ENCODE measurements at regions not wholly inside any gene's neighbourhood (a gene's known extent, or its start where the extent isn't known, plus 50 kb on each side); places are given as distances from the start of the nearest gene placed in this dataset.

GRCh38 chr16:35296962-35297653 is 1837.7 kb downstream of the TP53TG3F start:
- Histone ChIP-seq H3K27me3 (ENCODE audit: control insufficient read depth in 2 of 2, insufficient read depth in 1 of 2, low read length in 1 of 2) (no peaks in the 10 kb centered on the region), H3K9me3 (ENCODE audit: control insufficient read depth in 2 of 2, insufficient read depth in 1 of 2, low read length in 1 of 2) (peaks cover 0 to 5% of the 10 kb centered on the region in 2 donors), H3K36me3 (ENCODE audit: control insufficient read depth in 2 of 2, insufficient read depth in 2 of 2, low read length in 1 of 2) (no peaks in the 10 kb centered on the region), H3K4me1 (ENCODE audit: control insufficient read depth in 2 of 2, insufficient read depth in 2 of 2, low read length in 2 of 2) (no peaks in the 10 kb centered on the region), H3K27ac (ENCODE audit: low read depth in 1 of 2, low read length in 1 of 2) (no peak overlapping the region), H3K4me3 (ENCODE audit: low read length in 2 of 2) (no peak overlapping the region)
- WGBS: 83% methylated on average over 2 of the region's 2 CpGs
- DNase-seq (ENCODE audit: low read depth in 6 of 9, low spot score in 9 of 9): no peak

GRCh38 chr16:35298460-35299243 is 1839.2 kb downstream of the TP53TG3F start:
- no peaks in the 10 kb centered on the region for H3K27me3 ChIP-seq (ENCODE audit: control insufficient read depth in 2 of 2, insufficient read depth in 1 of 2, low read length in 1 of 2)
- H3K4me1 ChIP-seq (ENCODE audit: control insufficient read depth in 2 of 2, insufficient read depth in 2 of 2, low read length in 2 of 2): no peaks in the 10 kb centered on the region
- no peak overlapping the region for H3K27ac ChIP-seq (ENCODE audit: low read depth in 1 of 2, low read length in 1 of 2)
- WGBS: 79% methylated on average over 2 of the region's 2 CpGs
- no peak for DNase-seq (ENCODE audit: low read depth in 6 of 9, low spot score in 9 of 9)
- H3K9me3 ChIP-seq (ENCODE audit: control insufficient read depth in 2 of 2, insufficient read depth in 1 of 2, low read length in 1 of 2): peaks cover 2 to 5% of the 10 kb centered on the region in 2 donors
- H3K4me3 ChIP-seq (ENCODE audit: low read length in 2 of 2): no peak overlapping the region
- H3K36me3 ChIP-seq (ENCODE audit: control insufficient read depth in 2 of 2, insufficient read depth in 2 of 2, low read length in 1 of 2): no peaks in the 10 kb centered on the region

GRCh38 chr16:35302859-35303258 is 1843.4 kb downstream of the TP53TG3F start:
- no peaks in the 10 kb centered on the region for H3K36me3 ChIP-seq (ENCODE audit: control insufficient read depth in 2 of 2, insufficient read depth in 2 of 2, low read length in 1 of 2)
- DNase-seq (ENCODE audit: low read depth in 6 of 9, low spot score in 9 of 9): no peak

GRCh38 chr16:35305476-35305875 is 1846.1 kb downstream of the TP53TG3F start:
- 77% methylated on average over 1 of the region's 1 CpG for WGBS
- no peaks in the 10 kb centered on the region for H3K36me3 ChIP-seq (ENCODE audit: control insufficient read depth in 2 of 2, insufficient read depth in 2 of 2, low read length in 1 of 2)
- H3K27ac ChIP-seq (ENCODE audit: low read depth in 1 of 2, low read length in 1 of 2): no peak overlapping the region
- no peaks in the 10 kb centered on the region for H3K27me3 ChIP-seq (ENCODE audit: control insufficient read depth in 2 of 2, insufficient read depth in 1 of 2, low read length in 1 of 2)
- H3K9me3 ChIP-seq (ENCODE audit: control insufficient read depth in 2 of 2, insufficient read depth in 1 of 2, low read length in 1 of 2): peaks cover 9 to 14% of the 10 kb centered on the region in 2 donors
- H3K4me3 ChIP-seq (ENCODE audit: low read length in 2 of 2): no peak overlapping the region
- H3K4me1 ChIP-seq (ENCODE audit: control insufficient read depth in 2 of 2, insufficient read depth in 2 of 2, low read length in 2 of 2): no peaks in the 10 kb centered on the region
- no peak for DNase-seq (ENCODE audit: low read depth in 6 of 9, low spot score in 9 of 9)

More at GRCh38 chr16:35302859-35303258, 1843.4 kb downstream of the TP53TG3F start:
- H3K9me3 ChIP-seq (ENCODE audit: control insufficient read depth in 2 of 2, insufficient read depth in 1 of 2, low read length in 1 of 2): peaks cover 2 to 8% of the 10 kb centered on the region in 2 donors
- H3K4me1 ChIP-seq (ENCODE audit: control insufficient read depth in 2 of 2, insufficient read depth in 2 of 2, low read length in 2 of 2): no peaks in the 10 kb centered on the region
- no peak overlapping the region for H3K27ac ChIP-seq (ENCODE audit: low read depth in 1 of 2, low read length in 1 of 2)
- no peak overlapping the region for H3K4me3 ChIP-seq (ENCODE audit: low read length in 2 of 2)
- 56% methylated on average over 1 of the region's 1 CpG for WGBS
- H3K27me3 ChIP-seq (ENCODE audit: control insufficient read depth in 2 of 2, insufficient read depth in 1 of 2, low read length in 1 of 2): no peaks in the 10 kb centered on the region

- 5% methylated on average over 1 of the region's 1 CpG for WGBS
- DNase-seq (ENCODE audit: low read depth in 6 of 9, low spot score in 9 of 9): no peak
- Histone ChIP-seq H3K9me3 (ENCODE audit: control insufficient read depth in 2 of 2, insufficient read depth in 1 of 2, low read length in 1 of 2) (peaks cover 16 to 25% of the 10 kb centered on the region in 2 donors), H3K4me3 (ENCODE audit: low read length in 2 of 2) (no peak overlapping the region), H3K27me3 (ENCODE audit: control insufficient read depth in 2 of 2, insufficient read depth in 1 of 2, low read length in 1 of 2) (no peaks in the 10 kb centered on the region), H3K27ac (ENCODE audit: low read depth in 1 of 2, low read length in 1 of 2) (no peak overlapping the region), H3K4me1 (ENCODE audit: control insufficient read depth in 2 of 2, insufficient read depth in 2 of 2, low read length in 2 of 2) (no peaks in the 10 kb centered on the region), H3K36me3 (ENCODE audit: control insufficient read depth in 2 of 2, insufficient read depth in 2 of 2, low read length in 1 of 2) (no peaks in the 10 kb centered on the region)
Observed at GRCh38 chr16:35306915-35307314, 1847.5 kb downstream of the TP53TG3F start.

- H3K4me3 ChIP-seq (ENCODE audit: low read length in 2 of 2): no peak overlapping the region
- no peaks in the 10 kb centered on the region for H3K36me3 ChIP-seq (ENCODE audit: control insufficient read depth in 2 of 2, insufficient read depth in 2 of 2, low read length in 1 of 2)
- H3K27ac ChIP-seq (ENCODE audit: low read depth in 1 of 2, low read length in 1 of 2): no peak overlapping the region
- H3K9me3 ChIP-seq (ENCODE audit: control insufficient read depth in 2 of 2, insufficient read depth in 1 of 2, low read length in 1 of 2): peaks cover 15 to 27% of the 10 kb centered on the region in 2 donors
- 85% methylated on average over 5 of the region's 5 CpGs for WGBS
- no peaks in the 10 kb centered on the region for H3K4me1 ChIP-seq (ENCODE audit: control insufficient read depth in 2 of 2, insufficient read depth in 2 of 2, low read length in 2 of 2)
- no peaks in the 10 kb centered on the region for H3K27me3 ChIP-seq (ENCODE audit: control insufficient read depth in 2 of 2, insufficient read depth in 1 of 2, low read length in 1 of 2)
- no peak for DNase-seq (ENCODE audit: low read depth in 6 of 9, low spot score in 9 of 9)
Observed at GRCh38 chr16:35308674-35309073, 1849.3 kb downstream of the TP53TG3F start.

GRCh38 chr16:35310999-35311398 is 1851.6 kb downstream of the TP53TG3F start:
- WGBS: 80% methylated on average over 3 of the region's 3 CpGs
- Histone ChIP-seq H3K4me1 (ENCODE audit: control insufficient read depth in 2 of 2, insufficient read depth in 2 of 2, low read length in 2 of 2) (no peaks in the 10 kb centered on the region), H3K4me3 (ENCODE audit: low read length in 2 of 2) (no peak overlapping the region), H3K27me3 (ENCODE audit: control insufficient read depth in 2 of 2, insufficient read depth in 1 of 2, low read length in 1 of 2) (no peaks in the 10 kb centered on the region), H3K27ac (ENCODE audit: low read depth in 1 of 2, low read length in 1 of 2) (no peak overlapping the region), H3K9me3 (ENCODE audit: control insufficient read depth in 2 of 2, insufficient read depth in 1 of 2, low read length in 1 of 2) (peaks cover 16 to 31% of the 10 kb centered on the region in 2 donors), H3K36me3 (ENCODE audit: control insufficient read depth in 2 of 2, insufficient read depth in 2 of 2, low read length in 1 of 2) (no peaks in the 10 kb centered on the region)
- no peak for DNase-seq (ENCODE audit: low read depth in 6 of 9, low spot score in 9 of 9)

GRCh38 chr16:35311475-35311874 is 1852.1 kb downstream of the TP53TG3F start:
- no peak for DNase-seq (ENCODE audit: low read depth in 6 of 9, low spot score in 9 of 9)
- no peak overlapping the region for H3K27ac ChIP-seq (ENCODE audit: low read depth in 1 of 2, low read length in 1 of 2)
- 73% methylated on average over 10 of the region's 10 CpGs for WGBS
- no peaks in the 10 kb centered on the region for H3K36me3 ChIP-seq (ENCODE audit: control insufficient read depth in 2 of 2, insufficient read depth in 2 of 2, low read length in 1 of 2)
- H3K4me3 ChIP-seq (ENCODE audit: low read length in 2 of 2): no peak overlapping the region
- peaks cover 16 to 29% of the 10 kb centered on the region in 2 donors for H3K9me3 ChIP-seq (ENCODE audit: control insufficient read depth in 2 of 2, insufficient read depth in 1 of 2, low read length in 1 of 2)
- H3K27me3 ChIP-seq (ENCODE audit: control insufficient read depth in 2 of 2, insufficient read depth in 1 of 2, low read length in 1 of 2): no peaks in the 10 kb centered on the region
- no peaks in the 10 kb centered on the region for H3K4me1 ChIP-seq (ENCODE audit: control insufficient read depth in 2 of 2, insufficient read depth in 2 of 2, low read length in 2 of 2)

GRCh38 chr16:35314298-35314697 is 1854.9 kb downstream of the TP53TG3F start:
- Histone ChIP-seq H3K4me3 (ENCODE audit: low read length in 2 of 2) (no peak overlapping the region), H3K4me1 (ENCODE audit: control insufficient read depth in 2 of 2, insufficient read depth in 2 of 2, low read length in 2 of 2) (no peaks in the 10 kb centered on the region), H3K9me3 (ENCODE audit: control insufficient read depth in 2 of 2, insufficient read depth in 1 of 2, low read length in 1 of 2) (peaks cover 10 to 23% of the 10 kb centered on the region in 2 donors), H3K27ac (ENCODE audit: low read depth in 1 of 2, low read length in 1 of 2) (no peak overlapping the region), H3K27me3 (ENCODE audit: control insufficient read depth in 2 of 2, insufficient read depth in 1 of 2, low read length in 1 of 2) (no peaks in the 10 kb centered on the region), H3K36me3 (ENCODE audit: control insufficient read depth in 2 of 2, insufficient read depth in 2 of 2, low read length in 1 of 2) (no peaks in the 10 kb centered on the region)
- WGBS: 56% methylated on average over 3 of the region's 3 CpGs
- no peak for DNase-seq (ENCODE audit: low read depth in 6 of 9, low spot score in 9 of 9)
